ENCODE measurements at regions not wholly inside any gene's neighbourhood (a gene's known extent, or its start where the extent isn't known, plus 50 kb on each side); places are given as distances from the start of the nearest gene placed in this dataset.
A peak's percentile ranks its signal among the peaks of the same experiment; 100 is the strongest.

- no peak for DNase-seq
Measured at GRCh38 chr13:39167018-39167417, 128.8 kb downstream of the NHLRC3 start.

- DNase-seq: peak; percentile 77
Measured at GRCh38 chr13:39170711-39171110, 132.5 kb downstream of the NHLRC3 start.

DNA sequence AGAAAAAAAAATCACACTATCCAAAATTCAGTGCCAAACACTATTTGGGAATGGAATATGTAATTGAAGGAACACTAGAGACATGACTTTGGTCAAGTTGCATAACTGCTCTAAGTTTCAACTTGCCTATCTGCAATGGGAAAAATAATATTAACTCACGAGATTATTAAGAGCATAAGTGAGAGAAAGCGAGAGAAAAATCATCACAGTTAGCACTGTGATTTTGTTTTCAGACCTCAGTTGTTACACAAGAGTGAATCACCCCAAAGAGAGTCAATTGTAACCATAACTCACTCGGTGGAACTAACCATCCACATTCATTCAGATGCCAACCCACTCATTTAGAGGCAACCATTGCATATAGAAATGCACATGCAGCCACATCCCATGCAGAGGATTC, 147.1 kb downstream of the NHLRC3 start:
- no peak for DNase-seq

- DNase-seq: no peak
Measured at GRCh38 chr13:39186205-39186875, 148.1 kb downstream of the NHLRC3 start.

GRCh38 chr13:39189778-39190177, 151.5 kb downstream of the NHLRC3 start:
- DNase-seq: no peak

- no peak for DNase-seq
Measured at GRCh38 chr13:39196965-39197646, 158.8 kb downstream of the NHLRC3 start.

- DNase-seq: no peak
Measured at GRCh38 chr13:39197647-39198007, 159.4 kb downstream of the NHLRC3 start.

DNA sequence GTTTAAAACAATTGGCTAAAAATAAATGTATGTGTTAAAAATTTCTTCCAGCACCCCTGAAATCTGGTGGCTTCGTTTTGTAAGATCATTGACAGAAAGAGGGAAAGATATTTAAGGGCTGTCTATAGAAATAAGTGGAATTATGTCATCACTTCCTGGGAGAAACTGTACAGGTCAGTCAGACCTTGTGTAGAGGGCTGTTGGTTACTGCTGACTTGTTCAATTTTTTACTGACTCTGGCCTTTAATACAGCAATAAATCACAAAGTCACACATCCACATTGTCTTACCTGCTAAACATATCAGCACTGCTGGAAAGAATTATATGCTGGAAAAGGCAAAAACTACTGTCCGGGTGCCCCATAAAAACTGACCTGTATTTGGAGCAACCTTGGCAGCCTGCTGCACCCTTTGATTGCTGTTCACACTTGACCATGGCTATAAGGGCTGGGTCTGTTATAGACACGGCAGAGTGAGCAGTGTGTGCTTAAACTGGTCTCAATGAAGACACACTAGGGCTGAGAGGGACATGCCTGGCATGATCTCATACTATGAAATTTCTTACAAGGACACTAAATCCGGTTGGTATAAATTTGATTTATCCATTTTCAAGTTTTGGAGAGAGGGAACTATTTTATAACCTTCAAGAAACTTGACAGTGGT, 162.1 kb downstream of the NHLRC3 start:
- no peak for DNase-seq

- DNase-seq: no peak
Measured at GRCh38 chr13:39201180-39201579, 162.9 kb downstream of the NHLRC3 start.

DNA sequence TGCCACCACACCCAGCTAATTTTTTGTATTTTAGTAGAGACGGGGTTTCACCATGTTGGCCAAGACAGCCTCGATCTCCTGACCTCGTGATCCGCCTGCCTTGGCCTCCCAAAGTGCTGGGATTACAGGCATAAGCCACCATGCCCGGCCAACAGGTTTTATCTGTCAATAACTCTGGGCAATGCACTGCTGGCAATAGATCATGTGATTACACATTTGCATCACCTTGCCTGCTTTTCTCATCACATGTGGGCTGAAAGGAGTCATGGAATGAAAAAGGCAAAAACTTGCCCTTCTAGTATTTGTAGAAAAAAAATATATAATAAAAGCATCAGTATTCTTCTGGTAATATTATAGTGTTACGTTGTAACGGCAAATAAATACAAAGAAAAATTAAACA, 164.5 kb downstream of the NHLRC3 start:
- no peak for DNase-seq

DNA sequence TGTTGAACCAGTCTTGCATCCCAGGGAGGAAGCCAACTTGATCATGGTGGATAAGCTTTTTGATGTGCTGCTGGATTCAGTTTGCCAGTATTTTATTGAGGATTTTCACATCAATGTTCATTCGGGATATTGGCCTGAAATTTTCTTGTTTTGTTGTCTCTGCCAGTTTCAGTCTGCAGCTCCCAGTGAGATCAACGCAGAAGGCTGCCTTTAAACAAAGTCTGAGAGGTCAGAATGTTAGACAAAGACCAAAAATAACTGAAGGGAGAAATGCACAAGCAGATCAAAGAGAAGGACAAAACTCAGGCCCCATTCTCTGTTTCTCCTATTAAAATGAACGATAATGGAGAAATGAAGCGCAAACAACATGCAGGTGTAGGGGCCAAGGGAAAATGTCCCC, 170.4 kb downstream of the NHLRC3 start:
- DNase-seq: no peak

DNA sequence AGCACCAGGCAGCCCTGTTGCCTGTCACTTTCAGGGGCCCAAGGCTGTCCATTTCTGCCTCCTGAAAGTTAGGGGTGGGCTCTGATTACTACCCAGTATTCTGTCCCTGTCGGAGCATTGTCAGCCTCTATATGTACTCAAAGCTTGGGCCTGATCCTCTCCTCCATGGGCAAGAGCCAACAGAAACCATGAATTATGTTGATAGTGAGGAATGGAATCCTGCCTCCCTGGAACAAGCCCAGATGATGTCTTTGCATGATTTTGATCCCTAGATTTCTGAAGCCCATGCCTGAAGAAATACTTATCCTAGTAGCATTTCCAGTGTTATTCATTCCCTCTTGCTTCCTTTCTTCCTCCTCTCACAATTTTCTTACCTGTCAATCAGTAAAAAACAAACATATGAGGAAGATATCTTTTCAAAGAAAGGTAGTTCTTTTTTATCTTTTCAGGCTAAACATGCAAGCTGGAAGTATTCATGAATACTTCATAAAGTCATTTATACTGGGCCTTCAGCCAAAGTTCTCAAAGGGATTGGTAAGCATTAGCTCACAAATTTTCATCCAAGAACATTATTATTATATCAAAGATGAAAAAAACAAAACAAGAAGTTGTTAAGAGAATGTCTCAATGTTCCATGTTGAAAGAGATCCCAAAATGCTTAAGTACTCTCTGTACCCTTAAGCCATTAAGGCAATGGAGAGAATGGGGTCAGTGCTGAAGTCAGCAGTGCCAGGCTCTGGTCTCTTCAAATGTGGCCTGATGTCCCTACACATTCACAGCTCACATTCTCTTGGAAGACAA, 171.7 kb downstream of the NHLRC3 start:
- DNase-seq: no peak

DNA sequence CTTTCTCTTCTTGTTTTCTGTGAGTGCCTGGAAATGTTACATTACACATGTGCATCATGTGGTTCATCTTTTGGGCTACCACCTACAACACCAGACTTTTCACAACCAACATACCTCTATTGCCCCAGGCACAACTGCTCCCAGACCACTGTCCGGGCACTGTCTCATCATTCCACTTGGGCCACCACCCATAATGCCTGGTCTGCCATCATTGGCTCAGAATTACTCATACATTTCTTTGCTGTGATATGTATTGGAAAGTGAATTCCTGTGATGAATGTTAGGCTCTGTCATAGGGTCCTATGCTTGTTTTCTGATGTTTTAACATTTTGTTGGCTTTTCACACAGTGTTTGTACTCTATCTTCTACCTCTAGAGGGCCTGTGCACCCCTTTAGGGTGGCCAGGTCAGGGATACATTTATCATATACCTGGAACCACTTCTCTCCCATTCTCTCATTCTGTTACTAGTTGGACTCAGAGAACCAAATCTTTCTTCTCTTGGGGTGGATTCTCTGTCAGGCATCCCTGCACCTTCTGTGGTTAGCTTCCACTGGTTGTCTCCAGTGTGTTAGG, 172.8 kb downstream of the NHLRC3 start:
- no peak for DNase-seq

- no peak for DNase-seq
Measured at GRCh38 chr13:39215971-39216370, 177.7 kb downstream of the NHLRC3 start.

DNA sequence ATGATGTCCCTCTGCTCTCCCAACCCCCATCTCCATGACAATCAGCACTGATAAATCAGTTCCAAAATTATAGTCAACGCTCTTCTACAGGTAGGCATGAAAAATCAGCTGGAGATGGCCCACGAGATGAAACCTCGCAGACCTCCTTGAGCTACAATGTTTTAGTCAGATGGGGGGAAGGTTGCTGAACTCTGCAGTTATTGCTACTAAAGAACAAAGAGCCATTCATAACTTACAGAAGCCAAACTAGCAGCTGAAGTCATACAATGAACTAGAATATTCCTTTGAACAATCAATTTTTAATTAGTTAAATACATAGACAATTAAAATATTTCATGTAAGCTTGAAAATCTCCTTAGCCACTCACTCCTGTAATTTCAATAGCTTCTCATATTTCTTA, 179.2 kb downstream of the NHLRC3 start:
- DNase-seq: no peak

GRCh38 chr13:39224671-39225240, 186.5 kb downstream of the NHLRC3 start:
- DNase-seq: no peak

DNA sequence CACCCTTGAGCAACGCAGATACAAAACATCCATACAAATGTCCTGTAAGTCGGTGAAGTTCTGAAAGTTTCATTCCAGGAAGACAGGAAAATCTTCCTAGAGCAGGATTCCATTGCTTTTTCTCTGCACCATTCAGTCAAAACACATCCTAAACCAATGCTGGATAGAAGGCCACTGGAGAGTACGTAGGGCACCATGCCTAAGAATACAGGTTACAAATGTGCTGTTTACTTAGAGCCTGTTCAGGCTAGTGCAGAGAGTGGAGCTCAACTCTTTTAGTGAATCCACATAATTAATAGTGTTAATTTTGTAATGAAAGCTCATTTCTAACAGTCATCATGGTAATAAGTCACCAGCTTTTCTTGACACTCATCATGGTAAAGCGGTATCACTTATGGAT, 187.6 kb downstream of the NHLRC3 start:
- no peak for DNase-seq

DNA sequence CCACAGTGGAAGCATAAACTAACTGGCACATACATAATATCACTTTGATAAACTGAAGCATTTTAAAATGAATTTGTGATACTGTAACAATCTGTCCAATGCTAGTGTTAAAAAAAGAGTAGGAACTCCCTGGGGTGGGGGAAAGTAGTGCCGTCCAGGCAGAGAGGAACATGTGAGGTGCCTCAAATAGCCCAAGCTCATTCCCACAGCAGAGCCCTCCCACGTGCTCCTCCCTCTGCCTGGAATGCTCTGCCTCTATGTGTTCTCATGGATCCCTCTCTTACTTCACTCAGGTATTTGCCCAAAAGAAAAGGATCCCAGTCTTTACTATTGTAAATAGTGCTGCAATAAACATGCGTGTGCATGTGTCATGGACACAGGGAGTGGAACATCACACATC, 188.1 kb downstream of the NHLRC3 start:
- no peak for DNase-seq

DNA sequence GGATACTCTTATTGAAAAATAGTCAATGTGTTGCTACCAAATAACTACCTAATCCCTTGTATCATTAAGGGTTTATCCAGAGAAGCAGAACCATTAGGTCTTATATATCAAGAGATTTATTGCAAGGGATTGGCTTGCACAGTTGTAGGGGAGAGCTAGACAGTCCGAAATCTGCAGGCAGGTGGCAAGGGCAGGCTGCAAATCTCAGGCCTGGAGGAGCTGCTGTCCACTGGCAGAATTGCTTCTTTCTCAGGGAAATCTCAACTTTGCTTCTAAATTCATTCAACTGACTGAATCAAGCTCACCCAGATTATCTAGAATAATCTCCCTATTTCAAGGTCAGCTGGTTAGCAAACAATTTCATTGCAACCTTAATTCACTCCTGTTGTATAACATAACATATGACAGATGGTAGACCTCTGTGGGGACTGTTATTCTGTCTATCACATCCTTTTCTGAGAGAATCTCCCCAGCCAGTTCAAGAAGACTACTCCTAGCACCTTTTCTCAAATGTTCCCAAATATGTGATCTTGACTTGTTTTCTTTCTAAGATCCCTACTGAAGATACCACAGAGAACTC, 194.2 kb downstream of the NHLRC3 start:
- DNase-seq: peak; percentile 87

- no peak for DNase-seq
Measured at GRCh38 chr13:39232999-39233398, 194.7 kb downstream of the NHLRC3 start.

DNA sequence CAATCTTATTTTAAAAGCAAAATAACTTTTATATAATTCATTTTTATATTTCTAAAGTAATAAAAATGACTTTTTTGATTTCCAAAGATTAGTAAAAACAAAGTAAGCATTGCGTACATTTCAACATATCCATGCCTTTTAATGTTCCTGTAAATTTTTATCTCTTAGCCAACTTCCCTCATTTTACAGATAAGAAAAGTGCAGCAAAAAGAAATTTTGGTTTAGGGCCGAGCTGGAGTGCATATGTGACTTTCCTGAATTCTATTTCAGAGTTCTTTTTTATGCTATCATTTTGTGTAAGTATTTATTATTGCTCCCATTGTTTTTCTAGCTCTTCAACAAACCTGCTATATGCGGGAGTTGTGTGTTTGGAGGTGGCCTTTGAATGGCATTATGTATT, 195.3 kb downstream of the NHLRC3 start:
- DNase-seq: no peak

GRCh38 chr13:39244561-39245230, 206.4 kb downstream of the NHLRC3 start:
- no peak for DNase-seq

Data from NCI-H82 (cell line).